ENCODE measurements at regions not wholly inside any gene's neighbourhood (a gene's known extent, or its start where the extent isn't known, plus 50 kb on each side); places are given as distances from the start of the nearest gene placed in this dataset.

DNA sequence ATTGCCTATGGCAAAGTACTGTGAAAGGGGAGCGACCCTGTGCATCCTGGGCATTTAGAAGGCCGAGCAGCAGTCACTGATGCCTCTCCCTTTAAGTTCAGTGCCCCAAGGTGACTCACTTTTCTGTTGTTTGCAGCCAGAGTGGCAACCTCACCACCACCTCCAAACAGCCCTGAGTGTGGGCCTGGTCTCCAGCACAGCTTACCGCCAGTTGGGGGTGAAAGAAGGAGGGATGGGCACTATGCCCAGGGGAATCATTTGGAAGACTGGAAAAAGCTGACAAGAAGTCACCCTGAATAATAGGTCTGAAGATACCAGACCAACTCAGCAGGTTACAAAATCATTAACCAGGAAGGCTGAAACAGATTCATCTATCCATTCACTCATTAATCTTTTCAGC, 571.8 kb downstream of the EPHB1 start:
- ATAC-seq (replicated peaks) (no peak), DNase-seq (no peak)
- Mint-ChIP-seq H3K27ac (no peak overlapping the region), H3K36me3 (no peaks in the 10 kb centered on the region), H3K4me1 (no peaks in the 10 kb centered on the region), H3K27me3 (no peaks in the 10 kb centered on the region), H3K4me3 (no peak overlapping the region), H3K9me3 (no peaks in the 10 kb centered on the region)

DNA sequence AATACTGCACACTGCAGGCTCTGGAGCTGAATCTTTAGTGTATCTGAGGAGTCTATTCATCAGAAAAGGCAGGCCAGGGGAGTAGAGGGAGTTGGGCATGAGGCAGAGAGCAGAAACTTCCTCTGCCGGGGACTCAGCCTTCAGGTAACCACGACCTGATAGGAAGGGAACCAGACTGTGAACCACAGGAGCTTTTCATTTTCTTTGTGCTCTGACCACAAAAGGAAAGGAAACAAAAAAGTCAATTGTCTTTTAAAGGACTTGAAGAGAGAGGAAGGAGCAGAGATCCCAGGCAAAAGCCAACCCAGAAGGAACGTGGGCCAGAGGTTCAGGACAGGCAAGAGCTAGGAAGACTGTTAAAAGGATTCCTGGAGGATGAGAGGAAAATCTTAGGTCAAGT, 573.3 kb downstream of the EPHB1 start:
- Mint-ChIP-seq H3K4me3 (no peak overlapping the region), H3K27me3 (no peaks in the 10 kb centered on the region), H3K4me1 (no peaks in the 10 kb centered on the region), H3K36me3 (no peaks in the 10 kb centered on the region), H3K9me3 (no peaks in the 10 kb centered on the region), H3K27ac (no peak overlapping the region)
- DNase-seq: no peak
- no peak for ATAC-seq (replicated peaks)

DNA sequence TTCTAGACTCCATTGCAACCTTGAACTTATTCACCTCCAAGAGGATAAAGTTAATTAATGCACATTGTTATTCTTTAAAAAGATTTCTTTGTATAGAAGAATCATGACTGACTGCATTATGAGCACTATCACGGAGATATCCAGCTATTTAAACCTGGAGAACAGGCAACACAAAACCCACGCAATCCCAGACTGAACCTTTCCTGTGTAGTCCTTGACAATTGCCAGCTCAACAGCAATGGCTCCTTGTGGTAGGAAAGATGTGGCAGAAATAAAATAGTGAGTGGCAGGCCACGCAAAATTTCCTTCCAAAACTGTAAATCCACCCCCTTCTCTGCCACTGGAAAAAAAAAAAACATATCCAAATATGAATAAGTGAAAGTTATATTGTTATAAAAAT, 573.7 kb downstream of the EPHB1 start:
- H3K9me3 Mint-ChIP-seq: no peaks in the 10 kb centered on the region
- H3K27me3 Mint-ChIP-seq: no peaks in the 10 kb centered on the region
- no peak overlapping the region for H3K4me3 Mint-ChIP-seq
- H3K27ac Mint-ChIP-seq: no peak overlapping the region
- no peaks in the 10 kb centered on the region for H3K36me3 Mint-ChIP-seq
- no peaks in the 10 kb centered on the region for H3K4me1 Mint-ChIP-seq
- no peak for ATAC-seq (replicated peaks)
- DNase-seq: no peak

DNA sequence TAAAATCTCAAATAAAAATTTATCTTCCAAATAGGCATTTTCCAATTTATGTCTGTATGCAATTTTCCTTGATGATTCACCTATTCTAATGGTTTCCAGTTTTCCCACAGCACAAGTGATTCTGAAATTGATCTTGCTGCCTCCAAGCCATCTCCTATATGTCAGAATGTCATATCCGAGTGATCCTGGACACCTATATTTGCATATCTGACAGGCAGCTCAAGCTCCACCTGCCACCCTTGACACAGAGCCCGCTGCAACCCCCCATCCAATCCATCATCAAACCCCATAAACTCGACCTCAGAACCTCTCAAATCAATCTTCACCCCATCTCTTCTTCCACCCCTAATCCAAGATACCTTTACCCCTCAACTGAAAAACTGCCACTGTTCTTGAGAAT, 579.5 kb downstream of the EPHB1 start:
- Mint-ChIP-seq H3K4me3 (no peak overlapping the region), H3K36me3 (no peaks in the 10 kb centered on the region), H3K27me3 (no peaks in the 10 kb centered on the region), H3K9me3 (peaks cover 8 to 9% of the 10 kb centered on the region in 2 donors), H3K4me1 (no peaks in the 10 kb centered on the region), H3K27ac (no peak overlapping the region)
- DNase-seq (no peak), ATAC-seq (replicated peaks) (no peak)

DNA sequence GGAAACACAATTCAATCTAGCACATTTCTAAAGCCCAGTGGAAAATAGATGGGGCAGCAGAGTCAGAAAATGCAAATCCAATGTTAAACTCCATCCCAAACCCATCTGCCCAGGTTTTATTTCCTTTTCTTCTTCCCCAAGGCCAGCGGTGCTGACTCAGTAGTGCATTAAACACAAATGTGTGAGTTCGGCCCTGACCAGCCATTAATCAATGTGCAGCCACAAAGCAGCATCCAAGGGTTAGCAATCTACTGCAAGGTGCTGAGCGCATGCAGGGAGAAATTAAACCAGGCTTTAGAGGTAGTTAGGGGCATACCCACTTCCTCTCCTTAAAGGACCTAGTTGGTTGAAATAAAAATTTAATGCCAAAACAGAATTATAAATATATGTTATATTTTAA, 583.3 kb upstream of the PPP2R3A start:
- Mint-ChIP-seq H3K27ac (no peak overlapping the region), H3K27me3 (no peaks in the 10 kb centered on the region), H3K4me1 (no peaks in the 10 kb centered on the region), H3K4me3 (no peak overlapping the region), H3K9me3 (no peaks in the 10 kb centered on the region), H3K36me3 (no peaks in the 10 kb centered on the region)
- ATAC-seq (replicated peaks) (no peak), DNase-seq (no peak)

DNA sequence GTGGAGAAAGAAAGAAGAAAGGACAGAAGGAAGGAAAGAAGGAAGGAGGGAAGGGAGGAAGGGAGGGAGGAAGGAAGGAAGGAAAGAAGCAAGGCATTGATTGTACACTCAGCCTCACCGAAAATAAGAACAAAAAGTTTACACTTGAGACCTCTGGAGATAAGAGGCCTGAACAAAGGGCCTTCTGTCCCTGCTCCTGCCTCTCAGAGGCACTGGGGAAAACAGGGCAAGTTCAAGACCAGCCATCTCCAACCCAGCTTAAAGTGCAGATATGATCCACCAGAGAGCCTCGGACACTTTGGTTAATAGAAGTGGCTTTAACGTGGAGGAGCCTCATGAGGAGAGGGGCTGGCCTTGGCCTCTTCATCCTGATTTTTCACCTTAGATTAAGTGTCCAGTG, 582.9 kb upstream of the PPP2R3A start:
- Mint-ChIP-seq H3K27me3 (no peaks in the 10 kb centered on the region), H3K9me3 (no peaks in the 10 kb centered on the region), H3K4me1 (no peaks in the 10 kb centered on the region), H3K27ac (no peak overlapping the region), H3K36me3 (no peaks in the 10 kb centered on the region), H3K4me3 (no peak overlapping the region)
- DNase-seq: no peak
- ATAC-seq (replicated peaks): no peak

DNA sequence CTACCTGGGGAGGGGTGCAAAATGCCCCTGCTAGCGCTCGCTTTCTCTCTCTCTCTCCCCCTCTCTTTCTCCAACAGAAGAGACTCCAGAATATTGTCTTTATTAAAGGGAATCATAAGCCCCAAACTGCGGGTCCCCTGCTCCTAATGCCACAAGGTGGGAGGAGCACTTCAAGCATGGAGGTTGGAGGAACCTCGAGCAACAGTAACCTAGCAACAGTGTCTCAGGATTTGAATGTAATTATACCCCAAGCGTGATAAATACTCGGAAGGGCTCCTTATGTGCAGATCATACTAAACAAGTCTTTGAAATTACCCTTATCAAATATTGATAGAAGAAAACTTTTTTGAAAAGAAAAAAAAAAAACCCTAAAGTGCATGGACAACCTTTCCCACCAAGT, 582.2 kb upstream of the PPP2R3A start:
- no peaks in the 10 kb centered on the region for H3K4me1 Mint-ChIP-seq
- no peaks in the 10 kb centered on the region for H3K27me3 Mint-ChIP-seq
- ATAC-seq (replicated peaks) (no peak), DNase-seq (no peak)
- no peaks in the 10 kb centered on the region for H3K36me3 Mint-ChIP-seq
- no peak overlapping the region for H3K27ac Mint-ChIP-seq
- H3K9me3 Mint-ChIP-seq: no peaks in the 10 kb centered on the region
- H3K4me3 Mint-ChIP-seq: no peak overlapping the region

DNA sequence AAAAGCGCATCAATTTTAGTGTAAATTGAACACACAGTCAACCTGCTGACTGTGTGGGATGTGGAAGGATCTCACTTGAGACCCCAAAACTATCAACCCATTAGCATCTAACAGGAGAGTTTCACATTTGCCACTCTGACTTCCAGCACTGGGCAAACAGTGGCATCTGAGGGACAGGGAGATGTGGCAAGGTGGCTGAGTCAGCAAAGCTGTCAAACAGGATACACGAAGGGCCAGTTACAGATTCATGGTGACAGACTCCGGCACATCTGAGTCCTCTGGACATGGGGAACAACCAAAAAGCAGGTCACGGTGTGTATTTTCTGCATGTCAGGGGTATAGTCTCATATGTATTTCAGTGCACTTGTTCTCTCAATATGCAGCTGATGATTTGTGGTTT, 573.4 kb upstream of the PPP2R3A start:
- ATAC-seq (replicated peaks): no peak
- no peaks in the 10 kb centered on the region for H3K4me1 Mint-ChIP-seq
- H3K4me3 Mint-ChIP-seq: no peak overlapping the region
- H3K36me3 Mint-ChIP-seq: no peaks in the 10 kb centered on the region
- no peaks in the 10 kb centered on the region for H3K27me3 Mint-ChIP-seq
- peaks cover 22 to 29% of the 10 kb centered on the region in 2 donors for H3K9me3 Mint-ChIP-seq
- no peak overlapping the region for H3K27ac Mint-ChIP-seq
- no peak for DNase-seq

DNA sequence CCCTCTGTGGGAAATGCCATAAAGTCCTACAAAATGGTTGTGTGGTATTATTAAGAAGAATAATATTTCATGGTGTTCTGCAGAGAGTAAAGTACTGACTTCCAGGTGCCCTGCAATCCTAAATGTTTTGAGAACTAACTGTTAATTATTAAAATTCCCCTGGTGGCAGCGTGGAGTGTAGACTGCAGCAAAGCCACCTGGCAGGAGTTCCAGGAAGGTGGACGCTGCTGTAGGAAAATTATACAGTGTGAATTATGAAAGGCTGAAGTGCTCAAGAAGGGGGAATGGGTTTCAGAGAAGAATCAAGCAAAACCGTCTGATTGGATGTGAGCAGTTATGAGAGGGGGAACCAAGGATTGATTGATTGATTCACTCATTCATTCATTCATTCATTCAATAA, 572.4 kb upstream of the PPP2R3A start:
- Mint-ChIP-seq H3K4me3 (no peak overlapping the region), H3K9me3 (peaks cover 27 to 29% of the 10 kb centered on the region in 2 donors), H3K4me1 (no peaks in the 10 kb centered on the region), H3K27ac (no peak overlapping the region), H3K36me3 (no peaks in the 10 kb centered on the region), H3K27me3 (no peaks in the 10 kb centered on the region)
- DNase-seq: no peak
- ATAC-seq (replicated peaks): no peak

DNA sequence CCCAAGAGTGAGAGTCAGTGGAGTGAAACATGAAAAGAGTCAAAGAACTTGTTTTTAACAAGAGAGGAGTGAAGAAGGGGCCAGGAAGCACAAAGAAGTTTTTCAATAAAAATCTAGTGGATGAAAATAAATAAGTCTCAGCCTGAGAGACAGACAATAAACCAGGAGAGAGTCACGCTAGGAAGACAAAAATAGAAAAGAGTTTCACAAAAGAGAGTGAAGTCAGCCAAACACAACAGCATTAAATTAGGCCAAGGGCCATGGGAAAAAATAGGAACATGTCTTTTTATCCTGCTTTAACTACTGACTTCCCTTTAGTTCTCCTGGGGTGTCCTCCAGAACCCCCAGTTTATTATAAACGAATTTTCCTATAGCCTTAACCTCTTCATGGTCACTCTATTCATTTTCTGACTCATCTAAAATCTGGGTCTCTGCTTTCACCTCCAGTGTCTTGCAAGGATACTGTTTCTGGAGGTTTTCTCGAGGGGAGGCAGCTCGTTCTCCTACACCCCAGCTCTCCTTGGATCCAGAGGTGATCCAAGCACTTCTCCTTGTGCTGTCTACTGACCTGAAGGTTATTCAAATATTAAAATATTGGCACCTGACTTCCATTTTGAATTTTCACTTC, 571.5 kb upstream of the PPP2R3A start:
- Mint-ChIP-seq H3K9me3 (peaks cover 28 to 32% of the 10 kb centered on the region in 2 donors), H3K27ac (no peak overlapping the region), H3K4me3 (no peak overlapping the region), H3K27me3 (no peaks in the 10 kb centered on the region), H3K36me3 (no peaks in the 10 kb centered on the region), H3K4me1 (no peaks in the 10 kb centered on the region)
- no peak for DNase-seq
- ATAC-seq (replicated peaks): no peak

DNA sequence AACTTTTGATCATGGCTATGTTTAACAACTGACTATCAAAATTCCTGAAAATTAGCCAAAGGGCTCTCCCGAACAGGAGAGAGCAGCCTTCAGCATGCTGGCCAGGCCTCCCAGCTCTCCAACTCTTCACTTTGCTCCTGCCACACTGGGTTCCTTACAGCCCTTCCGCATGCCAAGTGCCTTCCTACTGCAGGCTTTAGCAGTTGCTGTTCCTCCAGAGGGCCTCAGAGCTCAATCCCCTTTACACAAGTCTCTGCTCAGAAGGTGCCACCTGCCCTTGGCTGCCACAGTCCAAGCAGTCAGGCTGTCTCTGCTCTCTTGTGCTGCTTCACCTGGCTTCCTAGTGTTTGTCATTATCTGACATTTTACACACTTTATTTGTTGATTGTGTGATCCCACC, 553.1 kb upstream of the PPP2R3A start:
- DNase-seq: no peak
- no peak overlapping the region for H3K4me3 Mint-ChIP-seq
- H3K4me1 Mint-ChIP-seq: no peaks in the 10 kb centered on the region
- H3K27me3 Mint-ChIP-seq: no peaks in the 10 kb centered on the region
- no peaks in the 10 kb centered on the region for H3K9me3 Mint-ChIP-seq
- H3K36me3 Mint-ChIP-seq: no peaks in the 10 kb centered on the region
- H3K27ac Mint-ChIP-seq: no peak overlapping the region
- no peak for ATAC-seq (replicated peaks)

DNA sequence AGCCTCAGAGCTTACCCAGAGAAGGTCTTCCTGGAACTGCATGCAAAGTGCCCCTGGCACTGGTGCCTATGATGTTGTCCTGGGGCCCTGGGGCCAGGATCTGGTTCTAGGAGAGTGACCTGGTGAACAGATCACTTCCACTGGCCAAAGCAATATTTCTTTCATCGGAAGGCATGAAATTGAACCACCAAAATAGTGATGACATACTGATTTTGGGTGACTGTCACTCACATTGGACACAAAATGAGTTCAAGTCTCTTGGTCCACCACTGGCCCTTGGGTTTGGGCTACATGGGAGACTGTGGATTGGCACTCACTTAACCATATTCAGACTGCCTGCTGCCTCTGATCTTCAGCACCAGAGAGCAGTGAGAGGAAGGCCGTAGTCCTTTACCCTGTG, 549.3 kb upstream of the PPP2R3A start:
- Mint-ChIP-seq H3K27ac (no peak overlapping the region), H3K4me1 (no peaks in the 10 kb centered on the region), H3K9me3 (peaks cover 0 to 1% of the 10 kb centered on the region in 2 donors), H3K36me3 (no peaks in the 10 kb centered on the region), H3K4me3 (no peak overlapping the region), H3K27me3 (no peaks in the 10 kb centered on the region)
- no peak for DNase-seq
- ATAC-seq (replicated peaks): no peak

DNA sequence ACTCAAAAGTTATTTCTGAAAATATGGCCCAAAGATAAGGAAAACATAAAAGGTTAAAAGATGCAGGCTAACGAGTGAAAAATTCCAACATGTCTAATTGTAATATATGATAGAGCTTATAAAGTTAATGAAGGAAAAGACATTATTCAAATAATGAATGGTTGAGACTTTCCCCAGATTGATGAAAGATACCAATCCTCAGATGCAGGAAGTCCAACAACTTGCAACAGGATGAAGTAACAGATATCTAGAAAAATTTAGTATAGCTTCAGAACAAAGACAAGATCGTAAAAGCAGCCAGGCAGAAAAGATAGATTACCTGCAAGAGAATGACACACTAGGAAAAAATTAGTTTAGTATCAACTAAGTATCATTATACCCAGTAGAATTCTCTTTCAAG, 546.4 kb upstream of the PPP2R3A start:
- H3K4me1 Mint-ChIP-seq: no peaks in the 10 kb centered on the region
- H3K36me3 Mint-ChIP-seq: no peaks in the 10 kb centered on the region
- no peak for DNase-seq
- no peak overlapping the region for H3K4me3 Mint-ChIP-seq
- H3K27me3 Mint-ChIP-seq: no peaks in the 10 kb centered on the region
- peaks cover 0 to 1% of the 10 kb centered on the region in 2 donors for H3K9me3 Mint-ChIP-seq
- no peak for ATAC-seq (replicated peaks)
- H3K27ac Mint-ChIP-seq: no peak overlapping the region

DNA sequence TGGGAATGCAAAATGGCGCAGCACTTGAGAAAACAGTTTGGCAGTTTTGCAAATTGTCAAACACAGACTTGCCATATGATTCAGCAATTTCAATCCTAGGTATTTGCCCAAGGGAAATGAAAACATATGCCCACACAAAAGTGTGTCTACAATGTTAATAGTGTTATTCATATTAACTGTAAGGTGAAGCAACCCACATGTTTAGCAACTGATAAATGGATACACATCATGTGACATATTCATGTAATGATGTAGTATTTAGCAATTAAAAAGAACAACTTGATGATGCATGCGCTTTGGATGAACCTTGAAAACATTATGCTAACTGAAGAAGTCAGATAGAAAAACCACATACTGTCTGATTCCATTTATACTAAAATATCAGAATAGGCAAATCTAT, 539.0 kb upstream of the PPP2R3A start:
- DNase-seq (no peak), ATAC-seq (replicated peaks) (no peak)
- H3K9me3 Mint-ChIP-seq: peaks cover 0 to 8% of the 10 kb centered on the region in 2 donors
- no peak overlapping the region for H3K4me3 Mint-ChIP-seq
- no peaks in the 10 kb centered on the region for H3K4me1 Mint-ChIP-seq
- no peaks in the 10 kb centered on the region for H3K27me3 Mint-ChIP-seq
- H3K36me3 Mint-ChIP-seq: no peaks in the 10 kb centered on the region
- H3K27ac Mint-ChIP-seq: no peak overlapping the region

DNA sequence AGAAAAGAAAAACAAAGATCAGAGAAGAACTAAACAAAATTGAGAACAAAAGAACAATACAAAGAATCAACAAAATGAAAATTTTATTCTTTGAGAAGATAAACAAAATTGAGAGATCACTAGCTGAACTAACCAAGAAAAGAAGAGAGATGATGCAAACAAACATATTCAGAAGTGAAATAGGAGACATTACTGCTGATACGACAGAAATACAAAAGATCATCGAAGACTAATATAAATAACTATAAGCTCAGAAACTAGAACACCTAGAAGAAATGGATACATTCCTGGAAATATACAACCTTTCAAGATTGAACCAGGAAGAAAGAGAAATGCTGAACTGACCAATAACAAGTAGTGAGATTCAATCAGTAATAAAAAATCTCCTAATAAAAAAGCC, 533.1 kb upstream of the PPP2R3A start:
- Mint-ChIP-seq H3K36me3 (no peaks in the 10 kb centered on the region), H3K4me3 (no peak overlapping the region), H3K9me3 (peaks cover 5 to 12% of the 10 kb centered on the region in 2 donors), H3K27me3 (no peaks in the 10 kb centered on the region), H3K4me1 (no peaks in the 10 kb centered on the region), H3K27ac (no peak overlapping the region)
- no peak for DNase-seq
- no peak for ATAC-seq (replicated peaks)
